HepG2 (cell line): ENCODE measurements at regions not wholly inside any gene's neighbourhood (a gene's known extent, or its start where the extent isn't known, plus 50 kb on each side); places are given as distances from the start of the nearest gene placed in this dataset.

ENCODE experiments used
- CREM ChIP-seq, 2 experiments: sonication (generic) in 1 of 2; formaldehyde crosslinking in 1 of 2; IDR thresholded peaks; 2 replicates each; pipeline versions ENCODE4 v1.4.0 to v1.6.1; 2016 to 2020; ENCODE audit warnings: antibody characterized with exemption in 1 of 2, mild to moderate bottlenecking in 1 of 2, missing genetic modification reagents in 1 of 2
- ERF ChIP-seq: IDR thresholded peaks from 2 replicates; pipeline ENCODE4 v1.6.1; 2018; ENCODE audit warnings: missing biosample characterization, missing genetic modification reagents
- FOXO1 ChIP-seq: sonication (generic); formaldehyde crosslinking; IDR thresholded peaks from 2 replicates; pipeline ENCODE4 v1.4.0; 2020; ENCODE audit warnings: missing genetic modification reagents
- GATAD1 ChIP-seq: IDR thresholded peaks from 2 replicates; pipeline ENCODE4 v1.6.1; 2016; ENCODE audit warnings: missing genetic modification reagents, missing compliant biosample characterization
- GLI4 ChIP-seq: sonication (generic); formaldehyde crosslinking; IDR thresholded peaks from 2 replicates; pipeline ENCODE4 v1.5.1; 2020; ENCODE audit warnings: missing genetic modification reagents, mild to moderate bottlenecking, moderate library complexity, borderline replicate concordance
- HDAC2 ChIP-seq: sonication (generic); formaldehyde crosslinking; IDR thresholded peaks from 2 replicates; pipeline ENCODE4 v1.4.0; 2020; ENCODE audit warnings: missing genetic modification reagents
- KLF15 ChIP-seq: sonication (generic); formaldehyde crosslinking; IDR thresholded peaks from 2 replicates; pipeline ENCODE4 v1.8.1; 2023; ENCODE audit warnings: borderline replicate concordance, mild to moderate bottlenecking, inconsistent platforms, missing genetic modification reagents, mixed read lengths
- MED8 ChIP-seq: sonication (generic); formaldehyde crosslinking; IDR thresholded peaks from 2 replicates; pipeline ENCODE4 v1.8.1; 2023; ENCODE audit warnings: mild to moderate bottlenecking, missing genetic modification reagents; ENCODE audit not compliant: insufficient replicate concordance
- YEATS2 ChIP-seq: sonication (generic); formaldehyde crosslinking; IDR thresholded peaks from 2 replicates; pipeline ENCODE4 v1.4.0; 2020; ENCODE audit warnings: missing genetic modification reagents, borderline replicate concordance
- ZFX ChIP-seq: sonication (generic); formaldehyde crosslinking; IDR thresholded peaks from 2 replicates; pipeline ENCODE4 v1.4.0; 2020; ENCODE audit warnings: mild to moderate bottlenecking, low read depth, missing genetic modification reagents, moderate library complexity
- ZFYVE20 ChIP-seq: sonication (generic); formaldehyde crosslinking; IDR thresholded peaks from 2 replicates; pipeline ENCODE4 v1.8.0; 2023; ENCODE audit warnings: low read depth, mild to moderate bottlenecking, moderate library complexity, missing genetic modification reagents, borderline replicate concordance
- ZHX1 ChIP-seq: sonication (generic); formaldehyde crosslinking; IDR thresholded peaks from 2 replicates; pipeline ENCODE4 v1.8.1; 2022; ENCODE audit warnings: low read depth, mild to moderate bottlenecking, missing genetic modification reagents
- ZNF326 ChIP-seq: sonication (generic); formaldehyde crosslinking; IDR thresholded peaks from 2 replicates; pipeline ENCODE4 v1.4.0; 2020; ENCODE audit warnings: missing genetic modification reagents, borderline replicate concordance
- ZNF549 ChIP-seq: sonication (generic); formaldehyde crosslinking; IDR thresholded peaks from 2 replicates; pipeline ENCODE4 v1.5.0; 2020; ENCODE audit warnings: missing genetic modification reagents
- ZNF569 ChIP-seq: sonication (generic); formaldehyde crosslinking; IDR thresholded peaks from 2 replicates; pipeline ENCODE4 v1.5.0; 2020; ENCODE audit warnings: mild to moderate bottlenecking, missing genetic modification reagents, moderate library complexity, borderline replicate concordance
- ZNF749 ChIP-seq: sonication (generic); formaldehyde crosslinking; IDR thresholded peaks from 2 replicates; pipeline ENCODE4 v1.8.0; 2022; ENCODE audit warnings: mild to moderate bottlenecking, missing genetic modification reagents, moderate library complexity, borderline replicate concordance
- ZNF788 ChIP-seq: sonication (generic); formaldehyde crosslinking; IDR thresholded peaks from 2 replicates; pipeline ENCODE4 v1.5.0; 2020; ENCODE audit warnings: mild to moderate bottlenecking, missing genetic modification reagents, borderline replicate concordance
- ZSCAN29 ChIP-seq: sonication (generic); formaldehyde crosslinking; conservative IDR thresholded peaks from 2 replicates; pipeline ENCODE4 v1.4.0; 2020; ENCODE audit warnings: mild to moderate bottlenecking, missing genetic modification reagents
- ZSCAN9 ChIP-seq: IDR thresholded peaks from 2 replicates; pipeline ENCODE4 v1.6.1; 2016; ENCODE audit warnings: borderline replicate concordance
- TF ChIP-seq, protein P1 (sequence below), 2 experiments: sonication (generic) in 1 of 2; formaldehyde crosslinking in 1 of 2; IDR thresholded peaks; 2 replicates each; pipeline versions ENCODE4 v1.4.0 to v1.6.1; 2018 to 2020; ENCODE audit warnings: missing genetic modification reagents in 2 of 2, borderline replicate concordance in 1 of 2, low read depth in 1 of 2, mild to moderate bottlenecking in 1 of 2, missing biosample characterization in 1 of 2
- TF ChIP-seq, protein P2 (sequence below): sonication (generic); formaldehyde crosslinking; IDR thresholded peaks from 2 replicates; pipeline ENCODE4 v1.4.0; 2020; ENCODE audit warnings: missing genetic modification reagents

GRCh38 chr7:25952261-25953057, 199.5 kb upstream of the NFE2L3 start (continued):
- TF ChIP-seq ZNF569 (CRISPR knock-in tag) (no peak), ZNF788 (CRISPR knock-in tag) (peak; percentile 95; the same call in 1 of the 2 replicates), HDAC2 (peak; percentile 96), KLF15 (CRISPR knock-in tag) (0 out of 2 replicates have a peak, but pooled peaks have one; percentile 75), ZFX (CRISPR knock-in tag) (peak; percentile 65; the same call in 1 of the 2 replicates), ERF (peak; percentile 85), YEATS2 (CRISPR knock-in tag) (peak; percentile 57; the same call in 1 of the 2 replicates), GATAD1 (peak; percentile 67), ZNF326 (CRISPR knock-in tag) (no peak), ZSCAN9 (CRISPR knock-in tag) (peak; percentile 90), ZNF749 (peak; percentile 90; the same call in 1 of the 2 replicates), ZSCAN29 (CRISPR knock-in tag) (no peak; the same call in 1 of the 2 replicates), ZNF549 (CRISPR knock-in tag) (peak; percentile 70; the same call in 1 of the 2 replicates), ZHX1 (CRISPR knock-in tag) (peak; percentile 90; the same call in 1 of the 2 replicates), CREM (IDR thresholded peaks at IDR 0.05) (peak; percentile 81; the same call in 1 of the 2 replicates), CREM (CRISPR knock-in tag; IDR thresholded peaks at IDR 0.05) (no peak), MED8 (peak; percentile 78), FOXO1 (CRISPR knock-in tag) (peak; percentile 96), ZFYVE20 (CRISPR knock-in tag) (no peak), GLI4 (CRISPR knock-in tag) (0 out of 2 replicates have a peak, but pooled peaks have one; percentile 49)
- TF ChIP-seq, protein P1, sequence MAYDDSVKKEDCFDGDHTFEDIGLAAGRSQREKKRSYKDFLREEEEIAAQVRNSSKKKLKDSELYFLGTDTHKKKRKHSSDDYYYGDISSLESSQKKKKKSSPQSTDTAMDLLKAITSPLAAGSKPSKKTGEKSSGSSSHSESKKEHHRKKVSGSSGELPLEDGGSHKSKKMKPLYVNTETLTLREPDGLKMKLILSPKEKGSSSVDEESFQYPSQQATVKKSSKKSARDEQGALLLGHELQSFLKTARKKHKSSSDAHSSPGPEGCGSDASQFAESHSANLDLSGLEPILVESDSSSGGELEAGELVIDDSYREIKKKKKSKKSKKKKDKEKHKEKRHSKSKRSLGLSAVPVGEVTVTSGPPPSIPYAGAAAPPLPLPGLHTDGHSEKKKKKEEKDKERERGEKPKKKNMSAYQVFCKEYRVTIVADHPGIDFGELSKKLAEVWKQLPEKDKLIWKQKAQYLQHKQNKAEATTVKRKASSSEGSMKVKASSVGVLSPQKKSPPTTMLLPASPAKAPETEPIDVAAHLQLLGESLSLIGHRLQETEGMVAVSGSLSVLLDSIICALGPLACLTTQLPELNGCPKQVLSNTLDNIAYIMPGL (CRISPR knock-in tag; IDR thresholded peaks at IDR 0.05; ENCODE audit: borderline replicate concordance in 1 of 2, low read depth in 1 of 2) = peak; percentile 65 to 76; a peak in 2 of 4 replicates
- TF ChIP-seq, protein P2, sequence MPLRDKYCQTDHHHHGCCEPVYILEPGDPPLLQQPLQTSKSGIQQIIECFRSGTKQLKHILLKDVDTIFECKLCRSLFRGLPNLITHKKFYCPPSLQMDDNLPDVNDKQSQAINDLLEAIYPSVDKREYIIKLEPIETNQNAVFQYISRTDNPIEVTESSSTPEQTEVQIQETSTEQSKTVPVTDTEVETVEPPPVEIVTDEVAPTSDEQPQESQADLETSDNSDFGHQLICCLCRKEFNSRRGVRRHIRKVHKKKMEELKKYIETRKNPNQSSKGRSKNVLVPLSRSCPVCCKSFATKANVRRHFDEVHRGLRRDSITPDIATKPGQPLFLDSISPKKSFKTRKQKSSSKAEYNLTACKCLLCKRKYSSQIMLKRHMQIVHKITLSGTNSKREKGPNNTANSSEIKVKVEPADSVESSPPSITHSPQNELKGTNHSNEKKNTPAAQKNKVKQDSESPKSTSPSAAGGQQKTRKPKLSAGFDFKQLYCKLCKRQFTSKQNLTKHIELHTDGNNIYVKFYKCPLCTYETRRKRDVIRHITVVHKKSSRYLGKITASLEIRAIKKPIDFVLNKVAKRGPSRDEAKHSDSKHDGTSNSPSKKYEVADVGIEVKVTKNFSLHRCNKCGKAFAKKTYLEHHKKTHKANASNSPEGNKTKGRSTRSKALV (CRISPR knock-in tag) = peak; percentile 75; the same call in 1 of the 2 replicates
